H1 (cell line): ENCODE measurements at regions not wholly inside any gene's neighbourhood (a gene's known extent, or its start where the extent isn't known, plus 50 kb on each side); places are given as distances from the start of the nearest gene placed in this dataset.

Experiments used
- CTCF ChIA-PET: fragments of 300-600 bp; sonication (Branson Sonifier 250); formaldehyde crosslinking; loops from one replicate; lab custom pipeline; 2021; ENCODE audit not compliant: partially characterized antibody; lab: Charles Lee
- POLR2A ChIA-PET: fragments of 300-600 bp; sonication (Branson Sonifier 250); formaldehyde crosslinking; loops from one replicate; lab custom pipeline; 2021; ENCODE audit warnings: inconsistent platforms; ENCODE audit not compliant: partially characterized antibody; lab: Charles Lee
- DNase-seq, 2 experiments: peaks; one replicate each; pipeline versions ENCODE4 v3.0.0 to v3.0.0-alpha.2; 2010 to 2022; ENCODE audit warnings: low spot score in 2 of 2, low read depth in 1 of 2, mixed read lengths in 1 of 2
- FAIRE-seq: peaks from 2 replicates; lab custom pipeline; 2011; peaks lifted over from hg19 to GRCh38; lab: Jason Lieb, UNC
- H2AFZ ChIP-seq: 2 replicates; pipeline ENCODE4 v1.8.1; 2012; ENCODE audit warnings: low read length, inconsistent platforms
- H2AK5ac ChIP-seq: 2 replicates; pipeline ENCODE4 v1.6.1; 2013; ENCODE audit warnings: low read depth, low read length
- H2BK120ac ChIP-seq: replicated peaks from 2 replicates; pipeline ENCODE3; 2013; ENCODE audit warnings: low read depth, low read length, inconsistent platforms
- H2BK12ac ChIP-seq: 2 replicates; pipeline ENCODE4 v1.6.1; 2013; ENCODE audit warnings: low read depth, low read length
- H2BK15ac ChIP-seq: 2 replicates; pipeline ENCODE4 v1.6.1; 2013; ENCODE audit warnings: low read length
- H2BK20ac ChIP-seq: 2 replicates; pipeline ENCODE4 v1.6.1; 2013; ENCODE audit warnings: low read length
- H2BK5ac ChIP-seq: 2 replicates; pipeline ENCODE4 v1.6.1; 2013; ENCODE audit warnings: low read depth, low read length
- H3K14ac ChIP-seq: 2 replicates; pipeline ENCODE4 v1.6.1; 2013; ENCODE audit warnings: inconsistent platforms; ENCODE audit not compliant: insufficient read length
- H3K18ac ChIP-seq: 2 replicates; pipeline ENCODE4 v1.6.1; 2013; ENCODE audit warnings: low read length; ENCODE audit errors: extremely low read depth
- H3K23ac ChIP-seq: 2 replicates; pipeline ENCODE4 v1.6.1; 2013; ENCODE audit warnings: inconsistent platforms; ENCODE audit not compliant: insufficient read length
- H3K23me2 ChIP-seq: 2 replicates; pipeline ENCODE4 v1.6.1; 2013; ENCODE audit warnings: low read depth, low read length
- H3K27ac ChIP-seq: 2 replicates; pipeline ENCODE4 v1.6.1; 2011; ENCODE audit warnings: low read depth, low read length, inconsistent platforms
- H3K27me3 ChIP-seq, 4 experiments: replicated peaks in 1 of 4; 1 replicate in 1 of 4; 2 replicates in 3 of 4; pipeline versions ENCODE4 v1.6.1 to v1.8.1; 2011 to 2013; ENCODE audit warnings: low read length in 3 of 4, mild to moderate bottlenecking in 3 of 4, inconsistent platforms in 2 of 4, mixed read lengths in 2 of 4, moderate library complexity in 1 of 4; ENCODE audit not compliant: control insufficient read depth in 3 of 4, insufficient read depth in 3 of 4; ENCODE audit errors: extremely low read depth in 1 of 4
- H3K36me3 ChIP-seq, 4 experiments: 2 replicates each; pipeline versions ENCODE4 v1.6.1 to v1.8.1; 2011 to 2013; ENCODE audit warnings: mild to moderate bottlenecking in 4 of 4, low read length in 3 of 4, moderate library complexity in 2 of 4, control low read depth in 1 of 4, inconsistent platforms in 1 of 4; ENCODE audit not compliant: insufficient read depth in 4 of 4, control insufficient read depth in 2 of 4
- H3K4ac ChIP-seq: replicated peaks from 2 replicates; pipeline ENCODE3; 2013; ENCODE audit warnings: low read length, low read depth, mixed read lengths, inconsistent platforms; ENCODE audit not compliant: insufficient read length
- H3K4me1 ChIP-seq, 4 experiments: replicated peaks in 1 of 4; 1 replicate in 1 of 4; 2 replicates in 3 of 4; pipeline versions ENCODE4 v1.6.1 to v1.8.1; 2011 to 2013; ENCODE audit warnings: low read length in 3 of 4, inconsistent platforms in 2 of 4, mixed read lengths in 1 of 4; ENCODE audit not compliant: insufficient read depth in 4 of 4, control insufficient read depth in 3 of 4
- H3K4me2 ChIP-seq, 2 experiments: 2 replicates each; pipeline versions ENCODE4 v1.6.1 to v1.8.1; 2011 to 2013; ENCODE audit warnings: low read depth in 2 of 2, low read length in 2 of 2, control low read depth in 1 of 2, inconsistent platforms in 1 of 2, mild to moderate bottlenecking in 1 of 2; ENCODE audit not compliant: insufficient read depth in 1 of 2
- H3K4me3 ChIP-seq, 4 experiments: fragments of 200-600, 300-600 bp in 1 of 4; sonication (generic), shearing (Covaris generic), sonication (Bioruptor Twin) in 1 of 4; 2 replicates each; pipeline versions ENCODE4 v1.5.1 to v1.8.1; 2011 to 2016; ENCODE audit warnings: low read length in 4 of 4, low read depth in 3 of 4, control low read depth in 2 of 4, inconsistent platforms in 2 of 4, mild to moderate bottlenecking in 2 of 4, mixed read lengths in 1 of 4, moderate library complexity in 1 of 4; ENCODE audit not compliant: insufficient read depth in 2 of 4; ENCODE audit errors: extremely low read depth in 1 of 4
- H3K56ac ChIP-seq: replicated peaks from 2 replicates; pipeline ENCODE3; 2013; ENCODE audit warnings: low read depth, mild to moderate bottlenecking, mixed read lengths, low read length, inconsistent platforms; ENCODE audit not compliant: insufficient read length
- H3K79me1 ChIP-seq: 2 replicates; pipeline ENCODE4 v1.6.1; 2013; ENCODE audit warnings: low read depth, low read length, control low read depth
- H3K79me2 ChIP-seq, 2 experiments: 2 replicates each; pipeline versions ENCODE4 v1.6.1 to v1.8.1; 2012 to 2013; ENCODE audit warnings: low read length in 2 of 2, mild to moderate bottlenecking in 2 of 2, inconsistent platforms in 1 of 2; ENCODE audit not compliant: insufficient read depth in 2 of 2, control insufficient read depth in 1 of 2
- H3K9ac ChIP-seq, 4 experiments: replicated peaks in 1 of 4; 1 replicate in 1 of 4; 2 replicates in 3 of 4; pipeline versions ENCODE4 v1.6.1 to v1.8.1; 2011 to 2013; ENCODE audit warnings: low read depth in 3 of 4, low read length in 3 of 4, control low read depth in 2 of 4, mild to moderate bottlenecking in 2 of 4, moderate library complexity in 2 of 4, inconsistent platforms in 1 of 4; ENCODE audit errors: extremely low read depth in 1 of 4
- H3K9me3 ChIP-seq, 2 experiments: 2 replicates each; pipeline versions ENCODE4 v1.6.1 to v1.8.1; 2012 to 2013; ENCODE audit warnings: mild to moderate bottlenecking in 2 of 2, moderate library complexity in 2 of 2, control low read depth in 1 of 2, inconsistent platforms in 1 of 2, low read depth in 1 of 2, low read length in 1 of 2, mixed read lengths in 1 of 2; ENCODE audit not compliant: insufficient read depth in 2 of 2
- H4K20me1 ChIP-seq, 2 experiments: replicated peaks in 1 of 2; 2 replicates each; pipeline versions ENCODE3 to v1.8.1; 2011 to 2013; ENCODE audit warnings: inconsistent platforms in 2 of 2, low read length in 2 of 2, mild to moderate bottlenecking in 1 of 2; ENCODE audit not compliant: insufficient read depth in 2 of 2, control insufficient read depth in 1 of 2
- H4K5ac ChIP-seq: 2 replicates; pipeline ENCODE4 v1.6.1; 2013; ENCODE audit warnings: low read length, low read depth, mixed read lengths, inconsistent platforms; ENCODE audit not compliant: insufficient read length
- H4K8ac ChIP-seq: 2 replicates; pipeline ENCODE4 v1.8.0; 2013; ENCODE audit warnings: mild to moderate bottlenecking, moderate library complexity, low read length, inconsistent platforms; ENCODE audit not compliant: insufficient read depth; ENCODE audit errors: extremely low read depth
- H4K91ac ChIP-seq: replicated peaks from 2 replicates; pipeline ENCODE3; 2013; ENCODE audit warnings: low read length, mixed read lengths, inconsistent platforms; ENCODE audit not compliant: insufficient read length
- GABPA ChIP-seq: IDR thresholded peaks from 2 replicates; pipeline ENCODE4 v1.6.1; 2011; ENCODE audit warnings: mild to moderate bottlenecking, low read length, moderate library complexity, borderline replicate concordance; ENCODE audit not compliant: insufficient read depth
- RXRA ChIP-seq: IDR thresholded peaks from 2 replicates; pipeline ENCODE4 v1.6.1; 2011; ENCODE audit warnings: low read depth, mild to moderate bottlenecking, low read length, moderate library complexity; ENCODE audit not compliant: insufficient read depth
- SIRT6 ChIP-seq: IDR thresholded peaks from one replicate; pipeline ENCODE4 v1.7.1; 2012; ENCODE audit warnings: low read length, inconsistent platforms
- TBP ChIP-seq: IDR thresholded peaks from 2 replicates; pipeline ENCODE4 v1.6.1; 2011; ENCODE audit warnings: low read depth, low read length, improper control_type of control experiment
- WGBS, 2 experiments: shearing (Covaris generic) in 1 of 2; methylation state at CpG; one replicate each; pipeline versions ENCODE4 v1.1.6 to v1.1.7; 2013 to 2015; ENCODE audit warnings: low lambda C conversion rate in 2 of 2, mixed read lengths in 2 of 2, inconsistent platforms in 1 of 2, low coverage in 1 of 2, missing lambda C conversion rate in 1 of 2; ENCODE audit not compliant: insufficient replicate concordance in 2 of 2, insufficient coverage in 1 of 2, insufficient read length in 1 of 2; ENCODE audit errors: extremely low coverage in 1 of 2, missing lambda C conversion rate in 1 of 2; 5-methylcytosine and 5-hydroxymethylcytosine counted together

GRCh38 chr4:77449171-77449570 is 156.4 kb upstream of the CXCL13 start:
- Histone ChIP-seq H3K27me3 (no peaks in the 10 kb centered on the region), H3K9me3 (no peaks in the 10 kb centered on the region), H3K36me3 (no peaks in the 10 kb centered on the region), H3K4ac (no peak overlapping the region), H2BK12ac (no peak overlapping the region), H2BK20ac (no peak overlapping the region), H3K79me2 (no peaks in the 10 kb centered on the region), H2BK120ac (no peak overlapping the region), H3K27ac (no peak overlapping the region), H2AFZ (no peak overlapping the region), H3K18ac (no peak overlapping the region), H3K23me2 (no peaks in the 10 kb centered on the region), H2BK15ac (no peak overlapping the region), H2BK5ac (no peak overlapping the region), H3K9ac (no peak overlapping the region), H4K91ac (no peak overlapping the region), H4K20me1 (no peaks in the 10 kb centered on the region), H2AK5ac (no peak overlapping the region), H3K4me2 (no peak overlapping the region), H3K4me3 (no peak overlapping the region), H3K23ac (no peak overlapping the region), H4K8ac (no peak overlapping the region), H4K5ac (no peak overlapping the region), H3K4me1 (no peaks in the 10 kb centered on the region)
- no peak for DNase-seq
- FAIRE-seq, result no peak
- ChIA-PET CTCF (interaction anchor here (1.5 to 13.4 kb wide), 3 partner anchors 9 to 85 kb away, joined by 5 to 120 read pairs (median 6); no protein-coding TSS in a partner anchor), POLR2A (no interaction called here)
- 87% methylated on average over 2 of the region's 2 CpGs; no CpG with 5 or more reads in 1 of the 2 experiments for WGBS, 2 experiments
- TF ChIP-seq GABPA, result no peak
- no peak for TF ChIP-seq TBP
- TF ChIP-seq RXRA, result no peak
- TF ChIP-seq SIRT6, result no peak
- TF ChIP-seq, all 59 proteins: peak for 0
- no peak overlapping the region for H3K56ac ChIP-seq
- H3K79me1 ChIP-seq, result no peaks in the 10 kb centered on the region
- H3K14ac ChIP-seq, result no peak overlapping the region
